NCI-H187 treated with DMSO at 0.1 percent for 48 hours (cell line): ENCODE measurements at regions not wholly inside any gene's neighbourhood (a gene's known extent, or its start where the extent isn't known, plus 50 kb on each side); places are given as distances from the start of the nearest gene placed in this dataset.
"Not testable (repeated sequence)": the region's sequence is repeated elsewhere in the genome, so short reads cannot be mapped to it uniquely, and the experiment has no call there.

Experiments
- DNase-seq: peaks from one replicate; lab custom pipeline; 2025; lab: John Stamatoyannopoulos, UW

DNA sequence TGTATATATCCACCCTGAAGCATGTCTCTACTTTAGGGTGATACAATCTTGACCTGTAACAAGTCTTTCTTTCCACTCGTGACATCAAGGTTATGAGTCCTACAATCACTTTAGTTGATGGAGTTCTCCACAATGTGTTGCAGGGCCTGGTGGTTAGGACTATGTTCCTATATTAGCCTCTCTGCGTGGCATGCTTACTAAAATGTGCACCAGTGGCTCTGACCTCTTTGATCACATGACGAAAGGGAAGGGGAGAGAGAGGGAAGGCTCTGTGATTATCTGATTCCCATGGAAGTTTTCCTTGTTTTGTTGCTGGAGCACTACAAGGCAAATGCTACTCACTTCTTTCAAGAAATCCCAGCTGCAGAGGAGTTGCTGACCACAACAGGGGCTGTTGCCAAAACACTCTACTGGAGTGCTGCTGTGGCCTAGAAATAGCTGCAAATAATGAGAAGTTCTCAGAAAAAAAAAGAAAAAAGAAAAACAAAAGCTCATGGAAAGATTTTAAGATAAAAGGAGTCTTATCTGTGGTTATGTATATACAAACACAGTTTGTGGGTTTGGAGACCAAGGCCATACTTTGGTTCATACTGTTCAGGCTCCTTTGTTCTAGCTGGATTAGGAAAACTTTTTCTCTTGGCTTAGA, 272.8 kb upstream of the MMADHC start:
- DNase-seq: no peak

DNA sequence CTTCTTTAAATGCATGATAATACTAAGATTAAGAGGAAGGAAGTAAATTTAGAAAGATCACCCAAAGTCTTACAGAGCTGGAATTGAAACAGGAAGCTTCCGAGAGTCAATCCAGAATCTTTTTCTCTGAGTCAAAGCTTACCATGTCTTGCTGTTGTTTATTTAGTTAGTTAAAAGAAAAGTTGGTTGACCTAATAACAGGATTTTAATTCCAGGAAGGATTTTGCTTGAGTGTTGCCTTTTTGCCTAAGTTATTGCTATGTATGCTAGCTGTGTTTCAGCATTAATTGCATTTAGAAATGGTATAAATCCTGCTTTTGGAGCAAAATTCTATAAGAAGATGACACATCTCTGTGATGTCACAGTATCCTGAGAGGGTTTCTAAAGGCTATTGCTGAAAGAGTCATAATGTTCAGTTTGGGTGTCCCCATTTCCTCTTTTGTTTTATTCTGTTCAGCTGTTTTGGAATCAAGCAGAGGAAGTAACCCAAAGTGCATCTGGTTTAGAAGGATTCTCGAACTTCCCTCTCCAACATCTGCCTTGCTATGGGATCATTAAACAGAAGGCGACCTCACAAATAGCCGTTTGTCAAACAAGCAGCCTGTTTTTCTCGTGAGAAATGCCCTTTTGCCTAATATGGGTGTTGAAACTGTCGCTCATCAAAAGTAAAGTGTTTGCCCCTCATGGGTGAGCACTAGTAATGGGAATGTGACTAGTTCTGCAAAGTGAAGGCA, 271.5 kb upstream of the MMADHC start:
- no peak for DNase-seq

DNA sequence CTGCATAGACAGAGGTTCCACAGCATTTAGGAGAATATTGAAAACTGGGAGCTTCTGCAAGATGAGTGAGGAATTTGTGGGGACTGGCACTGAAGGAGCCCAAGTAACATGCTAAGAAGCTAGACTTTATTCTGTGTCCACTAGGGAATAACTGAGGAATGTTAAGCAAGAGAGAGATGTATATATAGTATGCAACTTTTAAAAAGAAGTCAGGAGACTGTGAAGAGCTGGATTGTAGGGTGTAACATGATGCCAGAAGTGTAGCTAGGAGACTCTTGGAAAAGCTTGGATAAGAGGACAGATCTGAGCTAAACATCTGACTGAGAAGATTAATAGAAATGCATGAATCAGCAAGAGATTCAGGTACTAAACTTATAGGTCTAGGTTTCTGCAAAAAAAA, 270.6 kb upstream of the MMADHC start:
- no peak for DNase-seq

DNA sequence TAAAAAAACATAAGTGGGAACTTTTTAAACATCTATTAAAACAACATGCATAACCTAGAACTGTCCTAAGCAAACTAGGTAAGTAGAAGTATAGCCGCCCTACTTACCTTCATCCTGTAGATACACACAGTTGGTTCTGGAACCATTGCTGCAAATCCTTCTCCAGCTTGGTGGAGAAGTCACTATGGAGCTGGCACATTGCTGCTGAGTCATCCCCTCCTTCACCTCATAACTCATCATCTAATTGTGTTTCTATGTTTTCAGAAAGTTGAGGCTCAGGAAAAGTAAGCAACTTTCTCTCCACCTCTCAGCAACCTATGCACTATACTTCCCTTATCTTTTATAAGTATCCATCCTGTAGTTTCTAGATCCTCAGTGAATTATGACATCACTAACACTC, 269.8 kb upstream of the MMADHC start:
- DNase-seq: no peak

DNA sequence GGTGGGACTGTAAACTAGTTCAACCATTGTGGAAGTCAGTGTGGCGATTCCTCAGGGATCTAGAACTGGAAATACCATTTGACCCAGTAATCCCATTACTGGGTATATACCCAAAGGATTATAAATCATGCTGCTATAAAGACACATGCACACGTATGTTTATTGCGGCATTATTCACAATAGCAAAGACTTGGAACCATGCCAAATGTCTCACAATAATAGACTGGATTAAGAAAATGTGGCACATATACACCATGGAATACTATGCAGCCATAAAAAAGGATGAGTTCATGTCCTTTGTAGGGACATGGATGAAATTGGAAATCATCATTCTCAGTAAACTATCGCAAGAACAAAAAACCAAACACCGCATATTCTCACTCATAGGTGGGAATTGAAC, 268.3 kb upstream of the MMADHC start:
- not testable (repeated sequence) for DNase-seq

DNA sequence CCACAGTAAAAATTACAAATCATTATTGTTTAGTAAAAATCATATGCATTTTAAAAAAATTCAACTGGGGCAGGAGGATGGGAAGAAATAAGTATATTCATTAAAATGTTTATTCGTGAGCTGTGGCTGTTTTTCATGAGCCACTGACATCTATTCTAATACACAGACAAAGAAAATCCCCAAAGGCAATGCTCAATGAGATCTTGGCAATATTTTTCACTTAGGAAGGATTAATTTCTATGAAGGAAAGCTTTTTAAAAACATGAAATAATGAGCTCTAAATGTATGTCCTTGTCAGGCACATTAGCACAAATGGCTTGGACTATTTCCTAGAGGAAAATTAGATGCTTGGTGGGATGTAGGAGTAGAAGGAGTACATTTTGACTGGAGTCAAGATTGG, 262.0 kb upstream of the MMADHC start:
- DNase-seq: no peak

DNA sequence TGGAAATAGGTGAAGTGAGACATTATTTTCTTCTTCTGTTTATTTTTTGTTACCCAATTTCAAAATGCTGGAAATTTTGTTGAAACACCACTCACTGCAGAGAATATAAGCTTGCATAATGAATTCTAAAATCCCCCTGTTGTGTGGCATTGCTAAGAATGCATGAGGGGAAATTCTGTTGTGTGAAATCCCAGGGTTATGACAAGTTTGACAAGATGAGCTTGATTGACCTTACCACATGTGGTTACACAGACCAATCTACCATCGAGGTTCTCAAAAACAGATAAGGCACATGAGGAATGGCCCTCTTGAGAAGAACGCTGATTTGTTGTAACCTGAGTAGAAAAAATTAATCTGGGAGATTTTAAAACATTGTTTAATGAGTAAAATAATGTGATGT, 261.6 kb upstream of the MMADHC start:
- DNase-seq: no peak

DNA sequence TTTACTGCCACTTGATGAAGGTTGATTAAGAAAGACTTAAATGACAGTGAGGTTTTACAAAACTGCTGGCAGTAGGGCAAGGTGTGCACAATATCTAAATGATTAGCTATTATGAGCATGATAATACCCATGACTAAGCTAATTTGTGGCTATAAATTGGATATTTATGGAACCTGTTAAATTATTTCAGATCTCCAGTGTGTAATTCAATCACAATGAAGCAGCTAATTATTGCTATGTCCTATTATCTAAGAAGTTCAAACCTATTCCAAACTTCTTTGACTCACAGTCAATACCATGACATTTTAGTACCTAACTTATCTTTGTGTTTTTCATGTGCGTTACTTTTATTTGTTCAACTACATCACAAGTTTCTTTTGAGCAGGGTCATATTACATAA, 253.8 kb upstream of the MMADHC start:
- DNase-seq: no peak

DNA sequence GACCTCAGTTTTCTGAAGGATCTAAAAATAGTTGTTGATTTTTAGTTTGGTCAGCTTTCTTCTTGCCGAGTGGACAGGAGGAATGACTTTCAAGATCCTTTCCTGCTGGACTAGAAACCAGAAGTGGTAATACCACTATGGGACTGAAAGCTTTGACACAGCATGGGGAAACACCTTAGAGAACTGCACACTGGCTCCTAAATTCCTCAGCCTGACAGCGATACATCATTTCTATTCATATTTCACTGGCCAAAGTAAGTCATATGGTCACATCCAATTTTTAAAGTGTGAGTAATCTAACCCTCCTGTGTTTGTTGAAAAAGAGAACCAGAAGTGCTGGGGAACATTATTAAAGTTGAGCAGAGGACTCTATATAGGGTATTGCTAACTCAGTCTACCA, 244.7 kb upstream of the MMADHC start:
- DNase-seq: no peak

DNA sequence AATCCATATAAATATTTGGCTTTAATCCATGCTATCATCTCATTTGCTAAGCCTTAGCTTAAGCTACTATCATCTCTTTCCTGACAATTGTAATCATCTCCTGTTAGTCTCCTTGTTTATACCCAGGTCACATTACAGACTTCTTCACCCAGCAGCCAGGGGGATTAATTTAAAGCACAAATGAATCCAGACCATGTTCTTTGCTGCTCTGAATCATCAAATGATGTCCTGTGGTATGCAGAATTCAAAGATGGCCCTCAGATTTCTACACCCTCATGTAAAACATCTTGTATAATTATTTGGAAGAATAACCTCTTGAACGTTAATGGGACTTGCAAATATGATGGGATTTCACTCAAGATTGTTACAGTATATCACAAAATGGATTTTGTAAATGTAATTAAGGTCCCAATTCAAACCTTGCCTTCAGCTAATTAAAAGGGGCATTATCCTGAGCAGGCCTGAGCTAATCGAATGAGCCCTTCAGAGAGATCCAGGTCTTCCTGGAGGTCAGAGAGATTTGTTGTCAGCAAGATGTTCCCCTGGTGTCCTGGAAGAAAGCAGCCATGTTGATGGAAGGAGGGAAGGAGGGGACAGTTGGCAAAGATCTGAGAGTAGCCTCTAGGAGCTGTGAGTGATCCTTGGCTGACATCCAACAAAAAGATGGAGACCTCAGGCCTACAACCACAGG, 241.1 kb upstream of the MMADHC start:
- DNase-seq: no peak

DNA sequence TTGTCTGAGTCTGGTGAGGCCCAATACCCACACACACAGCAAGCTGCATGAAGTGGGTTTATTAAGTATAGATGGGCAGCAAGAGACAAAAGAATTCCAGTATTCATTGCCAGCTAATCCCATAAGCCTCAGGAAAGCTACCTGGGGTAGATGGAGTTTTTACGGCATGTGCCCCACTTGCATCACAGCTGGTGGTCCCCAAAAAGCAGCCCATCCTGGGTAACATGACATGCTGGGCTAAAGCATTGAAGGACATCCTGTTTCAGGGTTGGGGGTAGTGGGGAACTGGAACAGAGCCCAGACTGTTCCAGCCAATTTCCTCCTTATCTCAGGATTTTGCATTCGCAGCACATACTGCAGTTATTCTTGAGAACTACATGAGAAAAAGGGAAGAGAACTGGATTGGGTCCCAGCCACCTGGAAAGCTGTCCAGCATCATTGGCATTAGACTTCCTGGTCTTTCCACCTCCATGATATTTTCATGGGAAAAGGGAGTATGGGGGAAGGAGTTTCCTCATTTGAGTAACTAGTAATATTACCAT, 240.1 kb upstream of the MMADHC start:
- no peak for DNase-seq

DNA sequence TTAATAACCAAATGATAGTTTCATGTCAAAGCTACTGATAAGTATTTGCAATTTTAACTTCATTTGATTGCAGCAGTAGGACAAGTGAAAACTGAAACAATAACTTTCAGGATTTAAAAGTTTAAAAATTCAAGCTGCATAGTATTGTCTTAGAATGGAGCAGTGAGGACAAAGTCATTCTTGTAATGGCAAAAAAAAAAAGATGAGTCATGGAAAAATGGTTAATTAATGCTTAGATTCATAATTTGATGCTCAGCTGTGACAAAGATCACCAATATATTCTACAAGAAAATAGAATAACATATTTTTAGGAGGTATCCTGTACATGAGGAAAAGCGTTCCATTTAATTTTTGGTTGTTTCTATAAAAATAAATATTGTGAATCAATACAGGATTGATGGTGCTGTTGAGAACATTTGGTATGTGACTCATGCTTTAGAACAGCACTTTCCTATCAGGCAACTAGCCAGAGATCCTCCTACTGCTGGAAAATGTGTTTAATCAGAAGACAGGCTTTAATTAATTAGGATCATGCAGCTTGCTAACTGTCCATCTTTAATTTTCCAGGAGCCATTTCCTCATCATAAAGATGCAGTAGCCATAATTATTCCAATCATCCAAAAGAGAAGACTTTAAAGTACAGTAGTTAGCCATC, 239.0 kb upstream of the MMADHC start:
- DNase-seq: no peak

DNA sequence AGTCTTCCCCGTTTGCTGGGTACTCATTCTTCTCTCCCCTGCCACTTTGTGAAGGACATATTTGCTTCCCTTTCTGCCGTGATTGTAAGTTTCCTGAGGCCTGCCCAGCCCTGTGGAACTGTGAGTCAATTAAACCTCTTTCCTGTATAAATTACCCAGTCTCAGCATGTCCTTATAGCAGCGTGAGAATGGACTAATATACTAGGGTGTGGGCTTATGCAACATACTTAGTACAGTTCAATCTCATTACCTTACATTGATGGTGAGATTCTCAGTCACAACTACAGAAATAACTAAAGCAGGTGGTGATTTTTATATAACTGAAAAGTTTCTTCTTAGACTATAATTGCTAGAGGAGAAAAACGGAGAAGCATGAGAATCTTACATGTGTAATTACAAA, 237.9 kb upstream of the MMADHC start:
- no peak for DNase-seq

DNA sequence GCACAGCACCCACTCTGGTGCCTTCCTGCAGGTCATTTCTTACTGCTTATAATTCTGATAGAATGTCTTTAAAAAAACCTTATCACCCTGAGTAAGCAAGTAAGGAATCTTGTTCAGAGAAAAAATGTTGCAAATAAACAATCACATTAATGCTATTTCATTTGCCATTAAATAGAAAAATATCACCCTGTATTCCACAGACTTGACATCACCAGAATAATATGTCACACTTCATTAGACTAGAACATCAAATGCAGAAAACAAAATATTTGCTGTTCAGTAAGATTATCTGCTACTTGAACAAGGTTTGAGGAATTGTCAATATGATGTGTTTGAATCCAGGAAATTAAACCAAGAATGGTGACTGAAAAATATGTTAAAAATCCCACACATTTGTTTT, 236.6 kb upstream of the MMADHC start:
- DNase-seq: no peak

DNA sequence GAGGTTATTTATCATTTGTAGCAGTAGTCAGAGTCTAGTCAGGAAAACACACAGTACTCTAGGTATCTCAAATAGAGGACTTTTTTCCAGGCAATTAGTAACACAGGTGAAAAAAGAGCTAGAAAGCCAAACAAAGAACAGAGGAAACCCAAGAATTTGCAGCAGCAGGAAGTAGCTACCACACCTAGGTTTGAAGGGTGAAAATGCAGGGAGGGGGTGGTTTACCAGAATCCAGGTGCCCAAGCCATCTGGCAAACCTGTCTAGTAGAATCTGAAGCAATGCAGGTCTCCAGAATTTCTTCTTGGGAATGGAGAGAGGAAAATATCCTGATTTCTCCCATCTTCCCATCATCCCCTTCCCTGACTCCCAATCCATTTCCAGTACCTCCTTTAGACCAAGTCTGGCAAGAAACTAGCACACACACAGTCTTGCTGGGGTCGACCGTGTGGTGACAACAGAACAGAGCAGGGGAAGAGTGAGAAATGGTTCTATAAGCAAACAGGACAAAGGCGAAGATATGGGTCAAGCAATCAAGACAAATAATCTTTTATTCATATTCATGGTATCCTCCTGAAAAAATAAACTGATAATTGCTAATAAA, 231.9 kb upstream of the MMADHC start:
- no peak for DNase-seq

DNA sequence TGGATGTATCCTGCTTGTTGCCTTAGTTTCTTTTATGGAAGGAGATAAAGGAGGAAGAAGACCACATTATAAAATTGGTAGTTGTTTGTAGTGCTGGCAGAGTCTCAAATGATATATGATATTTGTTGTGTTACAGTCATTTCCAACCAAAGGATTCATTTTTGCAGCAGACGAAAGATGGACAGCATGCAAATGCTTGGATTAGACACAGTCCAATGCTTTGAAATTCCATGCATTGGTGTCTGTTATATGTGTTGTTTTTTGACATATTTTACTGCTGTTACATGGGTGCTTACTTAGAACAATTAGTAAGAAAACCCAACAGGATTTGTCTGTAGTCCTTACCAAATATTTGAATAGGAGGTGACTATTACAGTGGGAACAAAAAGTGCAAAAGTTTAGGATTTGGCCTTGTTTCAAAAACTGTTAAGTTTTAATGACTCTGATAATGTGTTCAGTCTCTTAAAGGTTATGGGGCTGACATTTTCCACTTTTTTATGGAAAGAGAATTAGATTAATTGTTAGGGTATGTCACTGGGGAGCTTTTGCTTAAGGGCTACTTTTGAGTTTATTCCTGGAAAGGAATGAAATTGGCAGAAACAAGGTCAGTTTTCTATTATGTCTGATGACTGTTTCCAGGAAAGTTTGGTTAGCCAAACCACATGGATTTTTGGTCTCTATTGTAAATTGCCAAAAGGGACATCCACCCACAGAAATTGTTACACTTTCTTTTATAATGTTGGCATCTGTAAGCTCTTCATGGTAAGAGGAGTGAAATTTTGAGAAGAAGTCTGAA, 229.4 kb upstream of the MMADHC start:
- no peak for DNase-seq

DNA sequence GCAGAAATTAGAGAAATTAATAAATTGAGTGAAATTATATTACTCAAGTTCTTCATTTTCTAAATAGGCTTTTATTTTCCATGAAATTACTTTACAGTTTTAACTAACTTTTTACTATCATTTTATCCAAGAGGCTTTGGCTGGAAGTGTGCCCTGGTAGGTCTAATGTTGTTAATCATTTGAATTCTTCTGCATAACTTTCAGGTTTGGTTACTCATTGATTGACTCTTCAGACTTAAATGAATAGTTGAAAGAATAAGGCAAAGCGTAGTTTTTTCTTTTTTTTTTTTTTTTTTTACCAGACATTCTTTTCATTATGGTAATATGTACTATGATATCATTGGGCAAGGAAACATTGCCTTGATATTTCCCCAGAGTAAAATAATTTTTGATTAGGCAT, 228.4 kb upstream of the MMADHC start:
- no peak for DNase-seq

DNA sequence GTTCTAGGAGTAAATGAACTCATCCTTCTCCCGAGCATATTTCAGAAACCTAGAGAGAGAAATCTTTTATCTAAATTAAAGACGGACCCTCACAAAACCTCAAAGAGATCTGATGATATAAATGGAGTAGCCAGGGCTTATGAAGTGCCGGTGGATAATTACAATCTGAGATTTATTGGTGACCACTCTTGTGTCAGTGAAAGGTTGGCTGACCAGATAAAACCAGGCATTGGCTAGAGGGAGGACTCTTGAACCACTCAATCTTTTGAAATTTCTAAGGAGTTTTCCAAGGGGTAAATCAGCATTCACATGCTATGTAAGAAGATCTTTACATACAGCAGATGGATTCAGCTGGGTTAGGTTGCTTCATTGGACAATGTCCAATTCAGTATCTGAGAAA, 227.3 kb upstream of the MMADHC start:
- DNase-seq: no peak

DNA sequence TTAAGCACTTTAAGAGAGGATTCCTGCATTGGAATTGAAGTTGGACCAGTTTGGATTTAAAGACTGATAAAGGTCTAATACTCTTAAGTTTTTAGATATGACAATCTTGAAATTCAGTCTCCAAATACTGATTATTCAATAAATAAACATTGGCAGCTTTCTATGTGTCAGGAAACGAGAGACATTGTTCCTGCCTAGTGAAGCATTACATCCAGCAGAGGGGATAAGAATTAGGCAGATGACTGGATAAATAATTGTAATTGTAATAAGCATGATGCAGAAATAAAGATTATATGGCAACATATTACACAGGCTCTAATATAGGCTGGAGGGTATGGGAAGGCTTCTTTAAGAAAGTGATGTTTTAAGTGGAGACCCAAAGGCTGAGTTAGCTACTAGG, 226.5 kb upstream of the MMADHC start:
- no peak for DNase-seq

DNA sequence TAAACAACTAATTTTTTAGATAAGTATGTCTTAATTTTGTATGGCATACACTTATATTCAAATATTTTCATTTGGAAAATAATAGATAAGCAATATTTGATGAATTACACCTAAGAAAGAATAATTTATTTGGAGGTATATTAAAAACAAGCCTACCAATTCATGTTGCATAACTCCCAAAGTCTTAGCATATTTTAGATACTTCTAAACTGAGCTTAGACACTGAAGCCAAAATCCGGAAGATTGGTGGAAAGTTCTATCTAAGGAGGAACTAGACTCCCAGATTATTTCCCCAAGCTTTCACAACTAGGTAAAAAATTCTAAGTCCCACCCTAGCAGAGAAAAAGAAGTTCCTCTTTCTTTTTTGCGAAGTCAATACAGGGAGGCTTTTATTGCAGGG, 221.0 kb upstream of the MMADHC start:
- DNase-seq: no peak

DNA sequence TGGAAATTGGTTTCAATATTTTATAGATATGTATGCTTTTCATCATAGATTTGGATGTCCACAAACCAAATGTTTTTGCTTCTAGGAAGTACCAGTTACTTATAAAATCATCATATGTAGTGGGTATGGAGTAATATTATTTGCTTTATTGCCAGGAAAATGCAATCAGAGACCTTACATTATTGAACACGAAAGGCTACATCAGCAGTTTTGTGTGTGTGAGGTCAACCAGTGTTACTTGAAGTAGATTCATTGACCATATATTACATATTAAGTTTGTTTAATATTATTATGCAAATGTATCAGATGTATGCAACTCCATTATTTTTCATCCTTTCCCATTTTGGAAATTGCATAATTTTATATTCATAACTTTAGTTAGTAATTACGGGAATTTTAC, 219.1 kb upstream of the MMADHC start:
- DNase-seq: no peak
